ENCODE measurements at regions not wholly inside any gene's neighbourhood (a gene's known extent, or its start where the extent isn't known, plus 50 kb on each side); places are given as distances from the start of the nearest gene placed in this dataset.

DNA sequence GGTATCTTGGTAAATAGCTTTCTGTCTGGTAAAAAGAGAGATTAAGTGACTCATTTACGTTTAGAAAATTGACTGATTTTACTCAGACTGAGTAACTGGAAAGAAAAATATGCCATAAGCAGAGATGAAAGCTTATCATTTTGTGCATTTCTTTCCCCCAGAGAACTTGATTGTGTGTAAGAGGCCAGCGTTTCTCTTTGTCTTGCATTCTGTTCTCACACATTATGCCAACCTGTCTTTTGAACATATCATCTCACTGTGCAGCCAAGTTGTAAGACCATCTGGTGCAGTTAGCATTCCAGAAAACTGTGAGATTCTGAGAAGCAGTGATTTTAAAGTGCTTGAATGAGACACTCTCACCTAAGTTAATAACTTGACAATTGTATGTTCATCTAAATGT, 651.3 kb downstream of the TECRL start:
- no peaks in the 10 kb centered on the region for H3K9me3 ChIP-seq (ENCODE audit: control insufficient read depth, low read depth, low read length)
- WGBS (ENCODE audit: insufficient coverage, low lambda C conversion rate): no CpG with 5 or more reads among the region's 2 CpGs
- H3K4me1 ChIP-seq (ENCODE audit: control insufficient read depth, insufficient read depth, low read length): no peaks in the 10 kb centered on the region

GRCh38 chr4:63742882-63743281, 666.4 kb downstream of the TECRL start:
- DNase-seq: no peak
- Histone ChIP-seq H3K9me3 (ENCODE audit: control insufficient read depth, low read depth, low read length) (no peaks in the 10 kb centered on the region), H3K36me3 (ENCODE audit: control insufficient read depth, insufficient read depth, low read length) (no peaks in the 10 kb centered on the region)

More for the DNA sequence above, 651.3 kb downstream of the TECRL start:
- Histone ChIP-seq H3K27ac (ENCODE audit: low read length) (no peak overlapping the region), H3K27me3 (ENCODE audit: control insufficient read depth, insufficient read depth, low read length) (no peaks in the 10 kb centered on the region), H3K36me3 (ENCODE audit: control insufficient read depth, insufficient read depth, low read length) (no peaks in the 10 kb centered on the region), H3K4me3 (ENCODE audit: low read length) (no peak overlapping the region)
- no peak for DNase-seq

GRCh38 chr4:63729519-63729918, 679.7 kb downstream of the TECRL start:
- no peaks in the 10 kb centered on the region for H3K9me3 ChIP-seq (ENCODE audit: control insufficient read depth, low read depth, low read length)
- H3K4me3 ChIP-seq (ENCODE audit: low read length): no peak overlapping the region
- no peaks in the 10 kb centered on the region for H3K36me3 ChIP-seq (ENCODE audit: control insufficient read depth, insufficient read depth, low read length)
- no peak for DNase-seq
- no peak overlapping the region for H3K27ac ChIP-seq (ENCODE audit: low read length)
- no peaks in the 10 kb centered on the region for H3K4me1 ChIP-seq (ENCODE audit: control insufficient read depth, insufficient read depth, low read length)
- WGBS (ENCODE audit: insufficient coverage, low lambda C conversion rate): 91% methylated on average over 3 of the region's 4 CpGs
- H3K27me3 ChIP-seq (ENCODE audit: control insufficient read depth, insufficient read depth, low read length): no peaks in the 10 kb centered on the region

More at GRCh38 chr4:63742882-63743281, 666.4 kb downstream of the TECRL start:
- no peak overlapping the region for H3K4me3 ChIP-seq (ENCODE audit: low read length)
- H3K27ac ChIP-seq (ENCODE audit: low read length): no peak overlapping the region
- H3K4me1 ChIP-seq (ENCODE audit: control insufficient read depth, insufficient read depth, low read length): no peaks in the 10 kb centered on the region
- no peaks in the 10 kb centered on the region for H3K27me3 ChIP-seq (ENCODE audit: control insufficient read depth, insufficient read depth, low read length)

DNA sequence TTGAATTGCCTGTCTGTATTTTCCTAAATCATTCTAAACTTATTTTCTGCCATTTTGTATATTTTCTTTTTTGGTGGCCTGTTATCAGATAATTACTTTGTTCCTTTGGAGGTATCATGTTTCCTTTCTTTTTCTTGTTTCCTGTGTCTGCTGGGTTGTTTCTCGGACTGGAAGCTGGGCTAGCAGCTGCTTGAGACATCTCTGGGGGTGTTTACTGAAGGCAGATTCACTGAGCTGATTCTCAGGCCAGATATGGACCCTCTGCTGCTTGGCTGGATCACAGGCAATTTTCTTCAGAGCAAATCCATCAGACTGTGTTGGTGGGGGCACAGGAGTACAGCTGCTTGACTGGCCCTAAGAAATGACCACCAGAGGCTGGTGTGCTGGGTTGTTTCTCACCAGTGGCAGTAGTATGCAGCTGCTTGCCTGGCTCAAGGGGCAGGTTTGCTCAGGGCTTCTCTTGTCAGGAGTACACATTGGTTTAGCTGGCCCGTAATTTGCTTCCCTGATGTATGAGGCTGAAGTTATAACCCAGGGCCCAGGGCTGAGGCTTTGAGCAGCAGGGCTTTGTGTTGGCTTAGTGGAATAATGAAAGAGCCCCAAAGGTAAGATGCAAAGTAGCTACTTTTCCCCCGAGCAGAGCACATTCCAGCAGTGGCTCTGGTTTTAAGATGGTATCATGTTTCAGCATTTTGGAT, 680.6 kb downstream of the TECRL start:
- Histone ChIP-seq H3K36me3 (ENCODE audit: control insufficient read depth, insufficient read depth, low read length) (no peaks in the 10 kb centered on the region), H3K4me3 (ENCODE audit: low read length) (no peak overlapping the region), H3K27me3 (ENCODE audit: control insufficient read depth, insufficient read depth, low read length) (no peaks in the 10 kb centered on the region), H3K4me1 (ENCODE audit: control insufficient read depth, insufficient read depth, low read length) (no peaks in the 10 kb centered on the region), H3K9me3 (ENCODE audit: control insufficient read depth, low read depth, low read length) (no peaks in the 10 kb centered on the region), H3K27ac (ENCODE audit: low read length) (no peak overlapping the region)
- WGBS (ENCODE audit: insufficient coverage, low lambda C conversion rate): no CpG with 5 or more reads among the region's 3 CpGs
- DNase-seq: no peak

- no peak for DNase-seq
- Histone ChIP-seq H3K27me3 (ENCODE audit: control insufficient read depth, insufficient read depth, low read length) (no peaks in the 10 kb centered on the region), H3K36me3 (ENCODE audit: control insufficient read depth, insufficient read depth, low read length) (no peaks in the 10 kb centered on the region), H3K9me3 (ENCODE audit: control insufficient read depth, low read depth, low read length) (no peaks in the 10 kb centered on the region), H3K4me1 (ENCODE audit: control insufficient read depth, insufficient read depth, low read length) (no peaks in the 10 kb centered on the region), H3K4me3 (ENCODE audit: low read length) (no peak overlapping the region), H3K27ac (ENCODE audit: low read length) (no peak overlapping the region)
- WGBS (ENCODE audit: insufficient coverage, low lambda C conversion rate): no CpG with 5 or more reads among the region's 2 CpGs
These were observed 691.9 kb downstream of the TECRL start for GRCh38 chr4:63717384-63717783.

DNA sequence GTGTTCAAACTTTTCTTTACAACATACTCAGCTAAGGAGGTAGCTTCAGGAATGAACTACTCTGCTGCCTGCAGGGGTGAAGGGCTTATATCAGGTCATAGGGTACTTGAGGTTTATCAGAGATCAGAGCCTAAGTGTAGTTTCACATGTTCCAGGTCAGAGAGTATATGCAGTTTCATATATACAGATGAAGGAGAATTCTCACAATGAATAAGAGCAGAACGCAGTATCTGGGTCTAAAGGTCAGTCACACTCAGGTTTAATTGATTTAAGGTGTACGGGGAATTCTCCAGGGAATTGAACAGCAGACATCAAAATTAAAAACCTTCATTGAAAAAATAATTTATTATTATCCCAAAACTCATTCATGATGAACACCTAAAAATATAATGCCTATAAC, 700.6 kb downstream of the TECRL start:
- no peak for DNase-seq
- H3K4me3 ChIP-seq (ENCODE audit: low read length): no peak overlapping the region

DNA sequence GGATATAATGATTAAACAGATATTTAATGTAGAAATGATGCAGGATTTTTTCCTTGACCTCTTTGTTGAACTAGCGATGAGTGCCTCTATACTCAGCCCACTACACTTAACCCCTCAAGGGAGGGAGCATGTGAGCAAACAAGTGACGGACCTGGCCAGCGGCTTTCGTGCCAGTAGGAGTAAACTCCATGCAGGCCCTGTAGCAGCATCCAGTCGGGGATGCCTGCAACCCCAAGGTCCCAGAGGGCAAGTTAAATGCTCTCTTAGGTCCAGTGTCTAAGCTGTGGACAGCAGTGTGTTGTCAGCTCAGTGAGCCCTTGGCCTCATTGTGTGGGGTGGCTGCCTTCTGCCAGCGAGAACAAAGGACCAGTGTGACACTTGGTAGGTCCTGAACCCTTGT, 708.7 kb downstream of the TECRL start:
- no peak for DNase-seq
- no peak overlapping the region for H3K4me3 ChIP-seq (ENCODE audit: low read length)
- H3K27ac ChIP-seq (ENCODE audit: low read length): no peak overlapping the region
- WGBS (ENCODE audit: insufficient coverage, low lambda C conversion rate): 100% methylated on average over 1 of the region's 6 CpGs
- H3K27me3 ChIP-seq (ENCODE audit: control insufficient read depth, insufficient read depth, low read length): no peaks in the 10 kb centered on the region
- H3K36me3 ChIP-seq (ENCODE audit: control insufficient read depth, insufficient read depth, low read length): no peaks in the 10 kb centered on the region
- H3K4me1 ChIP-seq (ENCODE audit: control insufficient read depth, insufficient read depth, low read length): no peaks in the 10 kb centered on the region
- H3K9me3 ChIP-seq (ENCODE audit: control insufficient read depth, low read depth, low read length): no peaks in the 10 kb centered on the region

More for the DNA sequence above, 700.6 kb downstream of the TECRL start:
- Histone ChIP-seq H3K27me3 (ENCODE audit: control insufficient read depth, insufficient read depth, low read length) (no peaks in the 10 kb centered on the region), H3K27ac (ENCODE audit: low read length) (no peak overlapping the region), H3K4me1 (ENCODE audit: control insufficient read depth, insufficient read depth, low read length) (no peaks in the 10 kb centered on the region), H3K9me3 (ENCODE audit: control insufficient read depth, low read depth, low read length) (no peaks in the 10 kb centered on the region), H3K36me3 (ENCODE audit: control insufficient read depth, insufficient read depth, low read length) (no peaks in the 10 kb centered on the region)
- WGBS (ENCODE audit: insufficient coverage, low lambda C conversion rate): 17% methylated on average over 1 of the region's 2 CpGs

- H3K27me3 ChIP-seq (ENCODE audit: control insufficient read depth, insufficient read depth, low read length): no peaks in the 10 kb centered on the region
- H3K4me1 ChIP-seq (ENCODE audit: control insufficient read depth, insufficient read depth, low read length): no peaks in the 10 kb centered on the region
- H3K4me3 ChIP-seq (ENCODE audit: low read length): no peak overlapping the region
- no peak for DNase-seq
- no peak overlapping the region for H3K27ac ChIP-seq (ENCODE audit: low read length)
- no peaks in the 10 kb centered on the region for H3K9me3 ChIP-seq (ENCODE audit: control insufficient read depth, low read depth, low read length)
- 80% methylated on average over 1 of the region's 2 CpGs for WGBS (ENCODE audit: insufficient coverage, low lambda C conversion rate)
- no peaks in the 10 kb centered on the region for H3K36me3 ChIP-seq (ENCODE audit: control insufficient read depth, insufficient read depth, low read length)
These were observed 715.9 kb downstream of the TECRL start for GRCh38 chr4:63693321-63693720.

GRCh38 chr4:63678358-63678931, 730.8 kb downstream of the TECRL start:
- Histone ChIP-seq H3K4me3 (ENCODE audit: low read length) (no peak overlapping the region), H3K27me3 (ENCODE audit: control insufficient read depth, insufficient read depth, low read length) (no peaks in the 10 kb centered on the region), H3K27ac (ENCODE audit: low read length) (no peak overlapping the region), H3K4me1 (ENCODE audit: control insufficient read depth, insufficient read depth, low read length) (no peaks in the 10 kb centered on the region), H3K36me3 (ENCODE audit: control insufficient read depth, insufficient read depth, low read length) (no peaks in the 10 kb centered on the region), H3K9me3 (ENCODE audit: control insufficient read depth, low read depth, low read length) (no peaks in the 10 kb centered on the region)
- no CpG with 5 or more reads among the region's 3 CpGs for WGBS (ENCODE audit: insufficient coverage, low lambda C conversion rate)
- DNase-seq: no peak

GRCh38 chr4:63670735-63671134, 738.5 kb downstream of the TECRL start:
- Histone ChIP-seq H3K4me1 (ENCODE audit: control insufficient read depth, insufficient read depth, low read length) (no peaks in the 10 kb centered on the region), H3K9me3 (ENCODE audit: control insufficient read depth, low read depth, low read length) (no peaks in the 10 kb centered on the region), H3K4me3 (ENCODE audit: low read length) (no peak overlapping the region), H3K27ac (ENCODE audit: low read length) (no peak overlapping the region), H3K36me3 (ENCODE audit: control insufficient read depth, insufficient read depth, low read length) (no peaks in the 10 kb centered on the region), H3K27me3 (ENCODE audit: control insufficient read depth, insufficient read depth, low read length) (no peaks in the 10 kb centered on the region)
- no peak for DNase-seq
- no CpG with 5 or more reads among the region's 1 CpG for WGBS (ENCODE audit: insufficient coverage, low lambda C conversion rate)

GRCh38 chr4:63663870-63664269, 745.4 kb downstream of the TECRL start:
- Histone ChIP-seq H3K36me3 (ENCODE audit: control insufficient read depth, insufficient read depth, low read length) (no peaks in the 10 kb centered on the region), H3K4me3 (ENCODE audit: low read length) (no peak overlapping the region), H3K4me1 (ENCODE audit: control insufficient read depth, insufficient read depth, low read length) (no peaks in the 10 kb centered on the region), H3K27ac (ENCODE audit: low read length) (no peak overlapping the region), H3K9me3 (ENCODE audit: control insufficient read depth, low read depth, low read length) (no peaks in the 10 kb centered on the region), H3K27me3 (ENCODE audit: control insufficient read depth, insufficient read depth, low read length) (no peaks in the 10 kb centered on the region)
- WGBS (ENCODE audit: insufficient coverage, low lambda C conversion rate): 100% methylated on average over 2 of the region's 2 CpGs
- no peak for DNase-seq
